ENCODE measurements at regions not wholly inside any gene's neighbourhood (a gene's known extent, or its start where the extent isn't known, plus 50 kb on each side); places are given as distances from the start of the nearest gene placed in this dataset.

- no peak for TF ChIP-seq EZH2 (IDR thresholded peaks at IDR 0.05; ENCODE audit: borderline replicate concordance, low read depth, low read length, poor library complexity, severe bottlenecking)
- TF ChIP-seq, protein P1, sequence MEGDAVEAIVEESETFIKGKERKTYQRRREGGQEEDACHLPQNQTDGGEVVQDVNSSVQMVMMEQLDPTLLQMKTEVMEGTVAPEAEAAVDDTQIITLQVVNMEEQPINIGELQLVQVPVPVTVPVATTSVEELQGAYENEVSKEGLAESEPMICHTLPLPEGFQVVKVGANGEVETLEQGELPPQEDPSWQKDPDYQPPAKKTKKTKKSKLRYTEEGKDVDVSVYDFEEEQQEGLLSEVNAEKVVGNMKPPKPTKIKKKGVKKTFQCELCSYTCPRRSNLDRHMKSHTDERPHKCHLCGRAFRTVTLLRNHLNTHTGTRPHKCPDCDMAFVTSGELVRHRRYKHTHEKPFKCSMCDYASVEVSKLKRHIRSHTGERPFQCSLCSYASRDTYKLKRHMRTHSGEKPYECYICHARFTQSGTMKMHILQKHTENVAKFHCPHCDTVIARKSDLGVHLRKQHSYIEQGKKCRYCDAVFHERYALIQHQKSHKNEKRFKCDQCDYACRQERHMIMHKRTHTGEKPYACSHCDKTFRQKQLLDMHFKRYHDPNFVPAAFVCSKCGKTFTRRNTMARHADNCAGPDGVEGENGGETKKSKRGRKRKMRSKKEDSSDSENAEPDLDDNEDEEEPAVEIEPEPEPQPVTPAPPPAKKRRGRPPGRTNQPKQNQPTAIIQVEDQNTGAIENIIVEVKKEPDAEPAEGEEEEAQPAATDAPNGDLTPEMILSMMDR (conservative IDR thresholded peaks at IDR 0.05; ENCODE audit: low read depth, low read length): no peak
Measured at GRCh38 chr6:68364271-68364805, 270.7 kb upstream of the ADGRB3 start.

All from A673 (cell line).